Muscle layer of duodenum (tissue), 2 donors: ENCODE measurements at regions not wholly inside any gene's neighbourhood (a gene's known extent, or its start where the extent isn't known, plus 50 kb on each side); places are given as distances from the start of the nearest gene placed in this dataset.

Source experiments
- H3K27ac ChIP-seq: one replicate; pipeline ENCODE4 v1.7.0; 2013; ENCODE audit warnings: mild to moderate bottlenecking, low read length
- H3K27me3 ChIP-seq: one replicate; pipeline ENCODE4 v1.7.0; 2013; ENCODE audit warnings: low read depth, mild to moderate bottlenecking, control low read depth, low read length
- H3K36me3 ChIP-seq, 2 donors: one replicate each; pipeline ENCODE4 v1.7.0; 2013; ENCODE audit warnings: low read length in 2 of 2, control low read depth in 1 of 2, mild to moderate bottlenecking in 1 of 2; ENCODE audit not compliant: insufficient read depth in 2 of 2, control insufficient read depth in 1 of 2
- H3K4me1 ChIP-seq, 2 donors: one replicate each; pipeline ENCODE4 v1.7.0; 2013; ENCODE audit warnings: low read length in 2 of 2, mild to moderate bottlenecking in 2 of 2, control low read depth in 1 of 2, moderate library complexity in 1 of 2; ENCODE audit not compliant: insufficient read depth in 2 of 2, control insufficient read depth in 1 of 2
- H3K4me3 ChIP-seq, 2 donors: one replicate each; pipeline ENCODE4 v1.7.0; 2013; ENCODE audit warnings: low read length in 2 of 2, low read depth in 1 of 2, mild to moderate bottlenecking in 1 of 2
- H3K9me3 ChIP-seq, 2 donors: one replicate each; pipeline ENCODE4 v1.7.0; 2013; ENCODE audit warnings: low read length in 2 of 2, control low read depth in 1 of 2, mild to moderate bottlenecking in 1 of 2; ENCODE audit not compliant: control insufficient read depth in 1 of 2
- donor health status: healthy.

- H3K27ac ChIP-seq: no peak overlapping the region
- no peaks in the 10 kb centered on the region for H3K27me3 ChIP-seq
- H3K4me1 ChIP-seq: no peaks in the 10 kb centered on the region
- H3K36me3 ChIP-seq: no peaks in the 10 kb centered on the region
- H3K4me3 ChIP-seq: no peak overlapping the region
- H3K9me3 ChIP-seq: peaks cover 0 to 4% of the 10 kb centered on the region in 2 donors
Observed at GRCh38 chr3:127363891-127364290, 76.0 kb upstream of the PRR20G start.

GRCh38 chr3:127363171-127363570 is 75.3 kb upstream of the PRR20G start:
- Histone ChIP-seq H3K36me3 (no peaks in the 10 kb centered on the region), H3K9me3 (peaks cover 0 to 4% of the 10 kb centered on the region in 2 donors), H3K27me3 (no peaks in the 10 kb centered on the region), H3K4me1 (no peaks in the 10 kb centered on the region), H3K27ac (no peak overlapping the region), H3K4me3 (no peak overlapping the region)

- Histone ChIP-seq H3K4me3 (no peak overlapping the region), H3K36me3 (no peaks in the 10 kb centered on the region), H3K4me1 (no peaks in the 10 kb centered on the region), H3K27me3 (no peaks in the 10 kb centered on the region), H3K9me3 (peaks cover 0 to 9% of the 10 kb centered on the region in 2 donors), H3K27ac (no peak overlapping the region)
Observed at GRCh38 chr3:127360647-127361046, 72.8 kb upstream of the PRR20G start.

DNA sequence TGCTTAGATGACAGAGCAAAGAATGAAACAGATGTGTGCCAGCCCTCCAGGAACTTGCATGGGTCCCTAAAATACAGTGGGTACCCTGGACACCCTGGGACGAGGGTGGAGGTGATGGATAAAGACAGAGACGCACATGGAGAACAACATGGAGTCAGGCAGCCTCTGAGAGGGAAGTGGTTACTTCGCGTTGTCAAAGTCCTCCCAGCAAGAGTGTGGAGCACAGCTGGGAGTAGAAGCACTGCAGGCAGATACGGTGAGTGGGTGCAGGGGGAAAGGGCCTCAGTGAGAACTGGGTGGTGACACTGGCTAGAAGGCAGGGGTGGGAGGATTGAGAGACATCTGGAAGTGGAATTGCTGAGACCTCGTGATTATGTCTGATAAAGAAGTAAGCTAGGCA is 70.8 kb upstream of the PRR20G start:
- Histone ChIP-seq H3K4me1 (no peaks in the 10 kb centered on the region), H3K4me3 (no peak overlapping the region), H3K36me3 (no peaks in the 10 kb centered on the region), H3K27ac (no peak overlapping the region), H3K27me3 (no peaks in the 10 kb centered on the region), H3K9me3 (peaks cover 0 to 9% of the 10 kb centered on the region in 2 donors)

DNA sequence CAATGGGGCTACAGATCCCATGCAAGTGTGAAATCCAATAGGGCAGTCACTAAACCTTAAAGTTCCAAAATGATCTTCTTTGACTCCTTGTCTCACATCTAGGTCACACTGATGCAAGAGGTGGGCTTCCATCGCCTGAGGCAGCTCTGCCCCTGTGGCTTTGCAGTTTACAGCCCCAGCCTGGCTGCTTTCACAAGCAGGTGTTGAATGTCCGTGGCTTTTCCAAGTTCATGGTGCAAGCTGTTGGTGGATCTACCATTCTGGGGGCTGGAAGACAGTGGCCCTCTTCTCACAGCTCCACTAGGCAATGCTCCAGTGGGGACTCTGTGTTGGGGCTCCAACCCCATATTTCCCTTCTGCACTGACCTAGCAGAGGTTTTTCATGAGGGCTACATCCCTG is 68.5 kb upstream of the PRR20G start:
- H3K4me1 ChIP-seq: no peaks in the 10 kb centered on the region
- H3K27ac ChIP-seq: no peak overlapping the region
- H3K27me3 ChIP-seq: no peaks in the 10 kb centered on the region
- H3K36me3 ChIP-seq: no peaks in the 10 kb centered on the region
- H3K9me3 ChIP-seq: peaks cover 0 to 5% of the 10 kb centered on the region in 2 donors
- H3K4me3 ChIP-seq: no peak overlapping the region

DNA sequence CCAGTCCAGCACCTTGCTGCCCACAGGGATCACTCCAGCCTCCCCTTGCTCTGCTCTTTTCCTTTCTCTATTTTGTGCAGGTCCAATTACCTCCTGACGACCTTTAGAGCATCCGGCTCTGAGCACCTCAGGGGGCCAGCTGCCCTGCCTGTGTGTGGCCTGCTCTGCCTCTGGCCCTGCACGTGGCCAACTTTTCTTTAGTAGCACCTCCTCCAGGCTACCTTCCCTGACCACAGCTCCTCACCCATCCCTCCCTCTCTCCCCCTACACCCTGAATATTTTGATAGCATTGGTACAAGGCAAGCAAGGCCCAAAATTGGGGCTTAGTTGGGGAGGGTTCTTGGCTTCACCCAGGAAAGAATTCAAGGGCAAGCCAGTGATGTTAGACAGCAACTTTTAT is 66.9 kb upstream of the PRR20G start:
- no peaks in the 10 kb centered on the region for H3K36me3 ChIP-seq
- no peaks in the 10 kb centered on the region for H3K27me3 ChIP-seq
- H3K4me1 ChIP-seq: no peaks in the 10 kb centered on the region
- peaks cover 0 to 5% of the 10 kb centered on the region in 2 donors for H3K9me3 ChIP-seq
- H3K4me3 ChIP-seq: no peak overlapping the region
- H3K27ac ChIP-seq: no peak overlapping the region

DNA sequence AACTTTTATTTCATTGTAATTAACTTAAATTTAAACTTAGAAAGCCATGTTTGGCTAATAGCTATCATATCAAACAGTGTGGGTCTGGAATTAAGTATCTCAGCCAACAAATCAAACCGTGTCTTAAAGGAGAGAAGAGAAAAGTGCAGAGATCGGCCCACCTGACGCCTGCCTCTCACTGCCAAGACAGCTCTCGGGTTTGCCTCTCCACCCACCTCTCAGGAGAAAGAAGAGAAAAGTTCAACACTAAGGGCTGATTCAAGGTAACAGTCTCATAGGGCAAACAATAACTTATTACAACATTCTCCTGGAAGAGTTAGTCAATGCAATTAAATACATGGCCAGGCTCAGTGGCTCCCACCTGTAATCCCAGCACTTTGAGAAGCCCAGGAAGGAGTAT is 64.8 kb upstream of the PRR20G start:
- Histone ChIP-seq H3K36me3 (no peaks in the 10 kb centered on the region), H3K4me1 (no peaks in the 10 kb centered on the region), H3K27me3 (no peaks in the 10 kb centered on the region), H3K9me3 (peaks cover 0 to 5% of the 10 kb centered on the region in 2 donors), H3K27ac (no peak overlapping the region), H3K4me3 (no peak overlapping the region)

DNA sequence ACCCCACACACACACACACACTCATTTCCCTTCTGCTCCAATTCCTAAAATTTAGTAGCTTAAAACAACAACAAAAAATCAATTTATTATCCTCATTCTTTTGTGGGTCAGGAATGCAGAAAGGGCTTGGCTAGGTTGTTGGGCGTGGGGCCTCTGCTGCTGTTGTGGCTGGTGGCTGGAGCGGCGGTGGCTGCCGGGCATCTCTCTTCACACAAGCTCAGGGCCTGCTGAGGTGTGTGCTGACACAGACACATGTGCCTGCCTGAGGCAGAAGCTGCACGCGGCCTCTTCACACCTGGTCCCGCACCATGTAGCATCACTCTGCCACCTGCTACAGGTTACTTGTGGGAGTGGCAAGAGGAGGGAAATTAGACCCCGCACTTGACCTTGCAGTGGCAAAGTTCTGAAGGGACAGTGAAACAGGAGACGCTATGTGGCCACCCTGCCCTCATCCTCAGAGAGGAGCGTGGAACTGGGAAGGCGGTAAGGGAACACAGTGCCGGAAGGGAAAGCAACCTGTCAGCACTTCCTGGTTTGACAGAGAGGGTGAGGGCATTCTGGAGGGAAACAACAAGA is 64.0 kb upstream of the PRR20G start:
- H3K4me1 ChIP-seq: no peaks in the 10 kb centered on the region
- H3K4me3 ChIP-seq: no peak overlapping the region
- H3K27me3 ChIP-seq: no peaks in the 10 kb centered on the region
- peaks cover 0 to 5% of the 10 kb centered on the region in 2 donors for H3K9me3 ChIP-seq
- no peaks in the 10 kb centered on the region for H3K36me3 ChIP-seq
- H3K27ac ChIP-seq: no peak overlapping the region

DNA sequence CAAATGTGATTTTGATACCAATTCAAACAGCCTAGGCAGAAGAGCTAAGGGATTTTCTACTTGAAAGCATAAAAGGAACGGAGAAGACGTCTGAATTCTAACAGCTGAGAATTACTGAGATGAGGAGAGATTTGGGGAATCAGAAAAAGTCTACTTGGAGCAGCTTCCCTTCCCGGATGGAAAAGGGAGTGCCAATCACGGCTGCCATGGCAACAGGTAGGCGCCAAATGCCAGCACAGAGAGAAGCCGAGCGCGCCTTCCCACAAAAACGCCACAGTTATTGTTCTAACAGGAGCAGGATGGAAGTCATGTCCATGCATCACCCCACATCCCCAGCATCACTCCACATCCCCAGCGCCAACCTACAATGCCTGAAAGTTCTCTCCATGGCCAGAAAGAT is 63.5 kb upstream of the PRR20G start:
- Histone ChIP-seq H3K27me3 (no peaks in the 10 kb centered on the region), H3K27ac (no peak overlapping the region), H3K9me3 (peaks cover 0 to under 1% of the 10 kb centered on the region in 2 donors), H3K4me1 (no peaks in the 10 kb centered on the region), H3K4me3 (no peak overlapping the region), H3K36me3 (no peaks in the 10 kb centered on the region)

DNA sequence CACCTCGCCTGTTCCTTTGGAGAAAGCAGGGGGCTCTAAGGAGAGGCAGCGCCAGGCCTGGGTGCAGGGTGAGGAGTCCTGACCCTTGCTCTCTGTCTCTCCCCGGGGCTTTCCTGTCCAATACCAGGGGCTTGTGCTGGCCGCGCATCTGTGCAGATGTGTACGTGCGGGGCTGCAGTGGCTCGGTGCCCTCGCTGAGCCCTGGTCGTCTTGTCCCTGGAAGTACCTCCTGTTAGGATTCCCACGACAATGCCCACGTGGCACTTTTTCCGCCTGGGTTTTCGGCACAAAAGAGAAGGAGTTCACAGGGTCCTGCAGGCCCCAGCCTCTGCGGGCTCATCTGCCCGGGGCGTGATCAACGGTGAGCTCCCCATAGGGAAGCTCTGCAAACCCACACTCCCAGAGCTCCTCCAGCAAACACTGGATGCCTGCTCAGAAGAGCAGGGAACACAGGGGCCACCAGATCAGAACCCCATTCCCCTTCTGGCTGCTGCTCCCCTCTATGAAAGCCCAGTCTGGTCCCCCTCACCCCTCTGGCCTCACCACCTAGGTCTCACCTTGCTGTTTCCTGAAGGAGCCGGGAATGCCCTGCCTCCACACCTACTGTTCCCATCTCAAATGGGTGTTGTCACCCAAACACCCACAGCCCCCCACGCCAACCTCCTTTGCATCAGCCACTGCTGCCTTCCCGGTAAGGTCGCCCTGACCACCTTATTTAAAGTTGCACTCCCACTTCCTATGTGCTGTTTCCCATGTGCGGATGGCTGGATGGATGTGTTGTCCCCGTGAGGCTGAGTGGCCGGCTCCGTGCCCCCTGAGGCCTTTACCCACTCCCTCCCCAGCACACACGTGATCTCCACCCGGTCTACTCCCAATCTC is 62.6 kb upstream of the PRR20G start:
- no peak overlapping the region for H3K27ac ChIP-seq
- no peaks in the 10 kb centered on the region for H3K9me3 ChIP-seq

DNA sequence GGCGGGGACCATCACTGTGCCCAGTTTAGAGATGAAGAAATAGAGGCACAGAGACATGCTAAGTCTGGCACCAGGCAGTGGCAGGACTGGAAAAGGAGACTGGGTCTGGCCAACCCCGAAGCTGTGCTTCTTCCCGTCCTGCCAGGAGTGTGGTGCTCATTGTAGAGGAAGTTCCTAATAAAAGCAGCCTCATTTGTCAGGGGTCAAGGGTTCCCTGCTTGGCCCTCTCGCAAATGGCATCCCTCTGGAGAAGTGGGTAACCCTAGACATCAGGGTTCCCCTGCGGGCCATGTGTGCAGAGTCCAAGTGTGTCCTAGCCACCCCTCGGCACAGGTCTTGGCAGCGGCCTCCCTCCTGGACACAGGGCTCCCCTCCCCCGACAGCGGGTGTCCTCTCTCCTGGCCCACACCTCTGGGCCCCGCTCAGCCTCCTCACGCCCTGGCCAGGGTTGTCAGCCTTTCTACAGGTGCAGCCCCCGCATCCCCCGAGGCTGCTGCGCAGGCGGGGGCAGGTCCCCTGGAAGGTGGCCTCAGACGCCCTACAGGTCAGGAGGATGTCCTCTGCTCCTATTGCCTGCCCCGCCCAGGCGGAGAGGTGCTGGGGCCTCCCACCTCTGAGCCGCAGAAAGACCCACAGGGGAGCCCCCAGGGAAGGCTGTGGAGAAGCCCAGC is 61.8 kb upstream of the PRR20G start:
- Histone ChIP-seq H3K9me3 (no peaks in the 10 kb centered on the region), H3K4me3 (no peak overlapping the region), H3K27ac (no peak overlapping the region), H3K4me1 (no peaks in the 10 kb centered on the region), H3K36me3 (no peaks in the 10 kb centered on the region), H3K27me3 (no peaks in the 10 kb centered on the region)

More for the DNA sequence above, 62.6 kb upstream of the PRR20G start:
- Histone ChIP-seq H3K36me3 (no peaks in the 10 kb centered on the region), H3K4me1 (no peaks in the 10 kb centered on the region), H3K4me3 (no peak overlapping the region), H3K27me3 (no peaks in the 10 kb centered on the region)
